C4-2B (cell line): ENCODE measurements at regions not wholly inside any gene's neighbourhood (a gene's known extent, or its start where the extent isn't known, plus 50 kb on each side); places are given as distances from the start of the nearest gene placed in this dataset.
"Not testable (repeated sequence)": the region's sequence is repeated elsewhere in the genome, so short reads cannot be mapped to it uniquely, and the experiment has no call there.

ENCODE experiments used
- H3K27ac ChIP-seq: fragments of 450-650 bp; 2 replicates; pipeline ENCODE4 v1.5.1; 2017
- ZFX ChIP-seq: fragments of 450-650 bp; IDR thresholded peaks from 2 replicates; pipeline ENCODE4 v1.6.1; 2017
- TF ChIP-seq, protein P1 (sequence below): fragments of 450-650 bp; conservative IDR thresholded peaks from 2 replicates; pipeline ENCODE4 v1.5.1; 2017; ENCODE audit warnings: mild to moderate bottlenecking

GRCh38 chr16:52113533-52114183, 433.3 kb downstream of the TOX3 start:
- TF ChIP-seq, protein P1, sequence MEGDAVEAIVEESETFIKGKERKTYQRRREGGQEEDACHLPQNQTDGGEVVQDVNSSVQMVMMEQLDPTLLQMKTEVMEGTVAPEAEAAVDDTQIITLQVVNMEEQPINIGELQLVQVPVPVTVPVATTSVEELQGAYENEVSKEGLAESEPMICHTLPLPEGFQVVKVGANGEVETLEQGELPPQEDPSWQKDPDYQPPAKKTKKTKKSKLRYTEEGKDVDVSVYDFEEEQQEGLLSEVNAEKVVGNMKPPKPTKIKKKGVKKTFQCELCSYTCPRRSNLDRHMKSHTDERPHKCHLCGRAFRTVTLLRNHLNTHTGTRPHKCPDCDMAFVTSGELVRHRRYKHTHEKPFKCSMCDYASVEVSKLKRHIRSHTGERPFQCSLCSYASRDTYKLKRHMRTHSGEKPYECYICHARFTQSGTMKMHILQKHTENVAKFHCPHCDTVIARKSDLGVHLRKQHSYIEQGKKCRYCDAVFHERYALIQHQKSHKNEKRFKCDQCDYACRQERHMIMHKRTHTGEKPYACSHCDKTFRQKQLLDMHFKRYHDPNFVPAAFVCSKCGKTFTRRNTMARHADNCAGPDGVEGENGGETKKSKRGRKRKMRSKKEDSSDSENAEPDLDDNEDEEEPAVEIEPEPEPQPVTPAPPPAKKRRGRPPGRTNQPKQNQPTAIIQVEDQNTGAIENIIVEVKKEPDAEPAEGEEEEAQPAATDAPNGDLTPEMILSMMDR: no peak
- no peak for TF ChIP-seq ZFX
- H3K27ac ChIP-seq: no peak overlapping the region

DNA sequence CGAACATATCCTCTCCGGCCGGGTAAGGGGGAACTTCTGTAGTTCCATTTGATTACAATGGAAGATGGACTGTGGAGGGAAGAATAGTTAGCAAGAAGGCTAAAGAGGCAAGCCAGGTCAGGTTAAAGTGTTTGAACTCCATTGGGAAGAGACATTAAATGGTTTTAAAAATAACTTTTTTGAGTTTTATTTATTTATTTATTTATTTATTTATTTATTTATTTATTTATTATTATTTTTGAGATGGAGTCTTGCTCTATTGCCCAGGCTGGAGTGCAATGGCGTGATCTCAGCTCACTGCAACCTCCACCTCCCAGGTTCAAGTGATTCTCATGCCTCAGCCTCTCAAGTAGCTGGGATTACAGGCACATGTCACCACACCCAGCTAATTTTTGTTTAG, 441.9 kb downstream of the TOX3 start:
- not testable (repeated sequence) for H3K27ac ChIP-seq

DNA sequence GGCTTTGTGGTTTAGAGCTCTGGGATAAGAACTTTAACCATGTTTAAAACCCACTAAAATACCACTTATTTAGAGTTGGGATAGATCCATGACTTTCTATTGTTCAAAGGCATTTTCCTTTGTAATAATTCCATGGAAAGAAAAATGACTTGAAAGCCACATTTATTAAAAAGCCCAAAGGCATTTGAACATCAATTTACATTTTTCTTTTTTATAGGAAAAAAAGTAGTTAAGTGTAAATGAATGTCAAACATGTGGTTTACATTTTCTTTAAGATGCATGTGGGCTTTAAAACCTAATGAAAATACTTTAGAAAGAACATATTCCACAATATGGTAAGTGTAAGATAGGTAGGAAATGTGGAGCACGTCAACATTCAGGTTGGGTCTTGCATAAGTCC, 443.2 kb downstream of the TOX3 start:
- TF ChIP-seq, protein P1: no peak
- no peak for TF ChIP-seq ZFX
- no peak overlapping the region for H3K27ac ChIP-seq

DNA sequence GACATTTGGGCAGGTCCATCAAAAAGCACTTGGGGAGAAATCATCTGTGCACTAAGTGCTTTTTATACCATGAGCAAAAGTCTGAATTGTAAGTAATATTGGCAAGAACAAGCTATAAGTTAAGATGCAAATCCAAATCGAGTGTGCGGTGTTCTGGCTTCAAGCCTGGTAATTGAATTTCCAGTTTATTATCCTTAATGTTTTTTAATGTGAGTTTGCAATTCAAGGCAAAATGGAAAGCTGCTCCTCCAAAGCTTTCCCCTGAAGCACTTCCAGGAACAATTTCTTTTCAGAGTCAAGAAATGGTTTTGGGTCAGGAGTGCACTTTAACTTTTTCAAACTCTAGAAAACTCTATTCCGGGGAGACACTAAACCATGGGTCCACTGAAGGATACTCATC, 445.7 kb downstream of the TOX3 start:
- TF ChIP-seq, protein P1: no peak
- TF ChIP-seq ZFX: no peak

DNA sequence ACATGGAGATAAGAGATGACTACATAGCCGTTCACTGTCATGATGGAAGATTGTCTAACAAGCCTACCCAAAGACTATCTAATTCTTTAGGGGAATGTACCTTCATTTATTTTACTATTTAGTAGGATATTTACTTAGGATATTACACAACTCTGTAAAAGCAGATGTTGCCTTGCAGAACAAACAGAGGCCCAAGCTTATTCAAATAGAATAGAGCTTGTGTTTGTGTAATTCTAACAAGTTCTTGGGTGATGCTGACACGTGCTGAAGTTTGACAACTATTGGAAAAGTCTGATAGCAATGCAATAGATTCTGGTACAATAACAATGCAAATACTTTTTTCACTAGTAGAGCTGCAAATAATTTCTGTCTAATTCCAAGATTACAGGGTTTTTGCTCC, 447.6 kb downstream of the TOX3 start:
- H3K27ac ChIP-seq: no peak overlapping the region
- TF ChIP-seq ZFX: no peak
- TF ChIP-seq, protein P1: no peak

More for the DNA sequence above, 445.7 kb downstream of the TOX3 start:
- H3K27ac ChIP-seq: no peak overlapping the region

DNA sequence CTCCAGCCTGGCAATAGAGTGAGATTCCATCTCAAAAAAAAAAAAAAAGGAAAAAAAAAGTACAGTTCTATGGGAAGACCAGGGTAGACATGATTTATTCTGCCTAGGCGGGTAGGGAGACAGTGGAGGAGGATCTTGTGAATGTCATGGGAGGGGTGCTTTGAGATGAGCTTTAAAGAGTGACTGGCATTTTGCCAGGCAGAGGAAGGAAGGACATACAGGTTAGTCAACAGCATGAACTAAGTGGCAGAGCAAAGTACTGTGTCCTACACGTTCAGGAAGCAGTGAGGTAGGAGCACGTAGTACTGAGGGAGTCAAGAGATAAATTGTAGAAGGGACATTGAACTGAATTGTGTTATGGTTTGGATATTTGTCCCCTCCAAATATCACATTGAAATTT, 451.5 kb downstream of the TOX3 start:
- no peak overlapping the region for H3K27ac ChIP-seq
- TF ChIP-seq, protein P1: no peak
- no peak for TF ChIP-seq ZFX

- TF ChIP-seq, protein P1: no peak
- no peak for TF ChIP-seq ZFX
Observed at GRCh38 chr16:52092126-52092525, 454.8 kb downstream of the TOX3 start.

GRCh38 chr16:52090080-52090479, 456.9 kb downstream of the TOX3 start:
- TF ChIP-seq, protein P1: no peak
- TF ChIP-seq ZFX: no peak
- H3K27ac ChIP-seq: no peak overlapping the region

More at GRCh38 chr16:52092126-52092525, 454.8 kb downstream of the TOX3 start:
- H3K27ac ChIP-seq: no peak overlapping the region
